GM12891 (cell line): ENCODE measurements at regions not wholly inside any gene's neighbourhood (a gene's known extent, or its start where the extent isn't known, plus 50 kb on each side); places are given as distances from the start of the nearest gene placed in this dataset.

Experiments
- POLR2AphosphoS5 ChIP-seq: IDR thresholded peaks from 2 replicates; pipeline ENCODE4 v1.6.1; 2011; ENCODE audit warnings: low read depth, low read length, control low read depth
- POU2F2 ChIP-seq: IDR thresholded peaks from 2 replicates; pipeline ENCODE4 v1.6.1; 2011; ENCODE audit warnings: low read depth, mild to moderate bottlenecking, control low read depth, low read length, moderate library complexity
- TAF1 ChIP-seq: IDR thresholded peaks from 2 replicates; pipeline ENCODE4 v1.6.1; 2011; ENCODE audit warnings: low read depth, low read length, control low read depth

GRCh38 chr6:84504025-84504424 lies 260.4 kb downstream of the TBX18 start:
- TF ChIP-seq POLR2AphosphoS5, result no peak
- no peak for TF ChIP-seq TAF1
- no peak for TF ChIP-seq POU2F2
